HEK293 (cell line): ENCODE measurements at regions not wholly inside any gene's neighbourhood (a gene's known extent, or its start where the extent isn't known, plus 50 kb on each side); places are given as distances from the start of the nearest gene placed in this dataset.

Source experiments
- CTCF ChIA-PET: fragments of 350-600 bp; formaldehyde crosslinking; extraction: SDS; loops from one replicate; lab custom pipeline; 2021; ENCODE audit warnings: antibody characterized with exemption; lab: Yijun Ruan, JAX
- POLR2A ChIA-PET: fragments of 300-600 bp; formaldehyde crosslinking; extraction: SDS; loops from one replicate; lab custom pipeline; 2020; ENCODE audit warnings: antibody characterized with exemption, inconsistent platforms; lab: Yijun Ruan, JAX
- H3K27ac ChIP-seq: fragments of 200-500 bp; sonication (Bioruptor generic); 2 replicates; pipeline ENCODE4 v1.5.1; 2014; ENCODE audit warnings: low read depth, low read length, control low read depth, inconsistent platforms; ENCODE audit errors: extremely low read depth
- H3K36me3 ChIP-seq, 2 experiments: fragments of 200-500 bp in 1 of 2; sonication (Bioruptor generic) in 1 of 2; 1 replicate in 1 of 2; 2 replicates in 1 of 2; pipeline ENCODE4 v1.5.1; 2014 to 2017; ENCODE audit warnings: inconsistent platforms in 2 of 2, low read length in 2 of 2; ENCODE audit not compliant: control insufficient read depth in 2 of 2, insufficient read depth in 1 of 2
- H3K4me1 ChIP-seq: fragments of 200-500 bp; sonication (Bioruptor generic); 2 replicates; pipeline ENCODE4 v1.5.1; 2014; ENCODE audit warnings: mild to moderate bottlenecking, low read length, inconsistent platforms; ENCODE audit not compliant: control insufficient read depth, insufficient read depth
- H3K4me3 ChIP-seq: 2 replicates; pipeline ENCODE4 v1.5.1; 2011; ENCODE audit warnings: low read depth, mild to moderate bottlenecking, control low read depth, low read length, moderate library complexity
- H3K9me3 ChIP-seq: fragments of 200-500 bp; sonication (Bioruptor generic); 2 replicates; pipeline ENCODE4 v1.5.1; 2014; ENCODE audit warnings: low read depth, low read length, inconsistent platforms; ENCODE audit not compliant: control insufficient read depth, insufficient read depth
- MEIS1 ChIP-seq: sonication (generic); formaldehyde crosslinking; IDR thresholded peaks from 2 replicates; pipeline ENCODE4 v1.8.1; 2022; ENCODE audit warnings: missing genetic modification reagents, mild to moderate bottlenecking, borderline replicate concordance
- OSR2 ChIP-seq: fragments of 450-650 bp; formaldehyde crosslinking; IDR thresholded peaks from 2 replicates; pipeline ENCODE4 v1.5.1; 2016; ENCODE audit warnings: missing biosample characterization, missing genetic modification characterization
- SALL2 ChIP-seq: fragments of 450-650 bp; formaldehyde crosslinking; IDR thresholded peaks from 2 replicates; pipeline ENCODE4 v1.5.0; 2017; ENCODE audit warnings: missing biosample characterization, mild to moderate bottlenecking, missing genetic modification characterization, borderline replicate concordance
- ZNF169 ChIP-seq: fragments of 450-650 bp; formaldehyde crosslinking; IDR thresholded peaks from 2 replicates; pipeline ENCODE4 v1.5.1; 2016; ENCODE audit warnings: missing biosample characterization, missing genetic modification characterization
- ZNF2 ChIP-seq: fragments of 450-650 bp; formaldehyde crosslinking; IDR thresholded peaks from 2 replicates; pipeline ENCODE4 v1.5.1; 2016; ENCODE audit warnings: missing biosample characterization, missing genetic modification characterization
- ZNF202 ChIP-seq: fragments of 450-650 bp; formaldehyde crosslinking; IDR thresholded peaks from 2 replicates; pipeline ENCODE4 v1.5.1; 2016; ENCODE audit warnings: missing biosample characterization, missing genetic modification characterization, borderline replicate concordance
- ZNF223 ChIP-seq: fragments of 450-650 bp; formaldehyde crosslinking; IDR thresholded peaks from 2 replicates; pipeline ENCODE4 v1.5.1; 2016; ENCODE audit warnings: missing biosample characterization, missing genetic modification characterization
- ZNF248 ChIP-seq: fragments of 450-650 bp; formaldehyde crosslinking; IDR thresholded peaks from 2 replicates; pipeline ENCODE4 v1.5.1; 2017; ENCODE audit warnings: missing biosample characterization, missing genetic modification characterization
- ZNF274 ChIP-seq, 2 experiments: fragments of 200-500 bp in 1 of 2; fragments of 450-650 bp in 1 of 2; sonication (Bioruptor generic) in 1 of 2; formaldehyde crosslinking in 1 of 2; IDR thresholded peaks; 2 replicates each; pipeline versions ENCODE4 v1.5.1 to v1.6.1; 2014 to 2016; ENCODE audit warnings: borderline replicate concordance in 1 of 2, inconsistent platforms in 1 of 2, low read length in 1 of 2, missing biosample characterization in 1 of 2, missing genetic modification characterization in 1 of 2
- ZNF350 ChIP-seq: fragments of 450-650 bp; formaldehyde crosslinking; IDR thresholded peaks from 2 replicates; pipeline ENCODE4 v1.5.0; 2017; ENCODE audit warnings: missing biosample characterization, mild to moderate bottlenecking, missing genetic modification characterization
- ZNF521 ChIP-seq: fragments of 450-650 bp; formaldehyde crosslinking; IDR thresholded peaks from 2 replicates; pipeline ENCODE4 v1.5.1; 2017; ENCODE audit warnings: missing biosample characterization, mild to moderate bottlenecking, missing genetic modification characterization
- ZNF544 ChIP-seq: fragments of 450-650 bp; formaldehyde crosslinking; IDR thresholded peaks from 2 replicates; pipeline ENCODE4 v1.5.0; 2017; ENCODE audit warnings: missing biosample characterization, missing genetic modification characterization
- ZNF585B ChIP-seq: fragments of 450-650 bp; formaldehyde crosslinking; IDR thresholded peaks from 2 replicates; pipeline ENCODE4 v1.5.1; 2016; ENCODE audit warnings: missing biosample characterization, missing genetic modification characterization
- ZNF677 ChIP-seq: fragments of 450-650 bp; IDR thresholded peaks from 2 replicates; pipeline ENCODE4 v1.5.0; 2018; ENCODE audit warnings: missing biosample characterization, mild to moderate bottlenecking, missing genetic modification characterization, moderate library complexity
- ZNF701 ChIP-seq: fragments of 450-650 bp; formaldehyde crosslinking; IDR thresholded peaks from 2 replicates; pipeline ENCODE4 v1.5.1; 2016; ENCODE audit warnings: missing biosample characterization, missing genetic modification characterization
- ZNF707 ChIP-seq: fragments of 450-650 bp; formaldehyde crosslinking; IDR thresholded peaks from 2 replicates; pipeline ENCODE4 v1.5.1; 2016; ENCODE audit warnings: missing biosample characterization, missing genetic modification characterization
- ZNF776 ChIP-seq: fragments of 450-650 bp; formaldehyde crosslinking; IDR thresholded peaks from 2 replicates; pipeline ENCODE4 v1.5.0; 2017; ENCODE audit warnings: missing biosample characterization, missing genetic modification characterization, borderline replicate concordance
- ZNF791 ChIP-seq: fragments of 450-650 bp; formaldehyde crosslinking; IDR thresholded peaks from 2 replicates; pipeline ENCODE4 v1.5.1; 2016; ENCODE audit warnings: missing biosample characterization, missing genetic modification characterization
- ZNF843 ChIP-seq: fragments of 450-650 bp; formaldehyde crosslinking; IDR thresholded peaks from 2 replicates; pipeline ENCODE4 v1.5.1; 2016; ENCODE audit warnings: missing biosample characterization, missing genetic modification characterization
- TF ChIP-seq, protein P1 (sequence below): fragments of 450-650 bp; formaldehyde crosslinking; IDR thresholded peaks from 2 replicates; pipeline ENCODE4 v1.5.1; 2016; ENCODE audit warnings: missing biosample characterization, missing genetic modification characterization
- TF ChIP-seq, protein P2 (sequence below): fragments of 450-650 bp; formaldehyde crosslinking; IDR thresholded peaks from 2 replicates; pipeline ENCODE4 v1.5.1; 2016; ENCODE audit warnings: missing biosample characterization, missing genetic modification characterization
- TF ChIP-seq, protein P3 (sequence below): fragments of 450-650 bp; formaldehyde crosslinking; optimal IDR thresholded peaks from 2 replicates; pipeline ENCODE3; 2016; ENCODE audit warnings: missing biosample characterization, mild to moderate bottlenecking, missing genetic modification characterization
- TF ChIP-seq, protein P4 (sequence below): fragments of 450-650 bp; formaldehyde crosslinking; IDR thresholded peaks from 2 replicates; pipeline ENCODE4 v1.5.1; 2017; ENCODE audit warnings: missing biosample characterization, missing genetic modification characterization

DNA sequence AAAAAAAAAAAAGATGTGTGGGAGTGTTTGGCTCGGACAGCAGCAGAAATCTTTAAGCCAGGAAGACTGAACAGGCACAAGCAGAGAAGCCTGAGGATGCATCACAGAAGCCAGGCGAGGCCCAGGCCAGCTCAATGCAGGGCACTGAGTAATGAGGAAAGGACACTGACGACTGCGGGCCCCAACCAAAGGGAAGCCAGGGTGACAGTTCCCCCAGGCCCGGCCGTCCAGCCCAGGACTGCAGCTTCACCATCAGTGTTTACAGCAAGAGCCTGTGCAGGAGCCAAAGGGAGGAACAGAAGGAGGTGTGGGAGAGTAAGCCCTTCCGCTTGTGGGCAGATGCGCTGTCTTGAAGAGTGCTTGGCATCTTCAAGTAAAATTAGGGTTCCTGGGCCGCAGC, 205.3 kb upstream of the SFSWAP start (continued):
- TF ChIP-seq ZNF776 (no peak), ZNF274 (IDR thresholded peaks at IDR 0.05; ENCODE audit: low read length) (no peak), ZNF274 (tag by site-specific recombination; IDR thresholded peaks at IDR 0.05; ENCODE audit: borderline replicate concordance) (no peak)

DNA sequence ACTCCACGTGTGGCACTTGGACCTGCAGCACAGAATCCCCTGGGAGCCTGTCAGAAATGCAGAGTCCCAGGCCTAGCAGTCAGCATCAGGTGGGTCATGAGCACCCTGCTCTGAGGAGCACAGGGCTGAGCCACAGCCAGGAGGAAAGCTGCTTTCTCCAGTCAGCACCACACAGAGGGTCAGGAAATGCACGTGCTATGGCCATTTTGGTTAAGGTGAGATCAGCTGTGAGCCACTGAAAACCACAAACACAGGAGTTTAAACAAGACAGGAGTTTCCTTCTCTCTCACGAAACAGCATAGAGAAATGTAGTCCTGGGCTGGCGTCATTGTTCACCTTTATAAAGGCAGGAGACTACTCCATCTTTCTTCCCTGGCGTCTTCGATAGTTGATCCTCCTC, 204.5 kb upstream of the SFSWAP start:
- POLR2A ChIA-PET = no interaction called here
- no peaks in the 10 kb centered on the region for H3K4me1 ChIP-seq
- CTCF ChIA-PET = no interaction called here

DNA sequence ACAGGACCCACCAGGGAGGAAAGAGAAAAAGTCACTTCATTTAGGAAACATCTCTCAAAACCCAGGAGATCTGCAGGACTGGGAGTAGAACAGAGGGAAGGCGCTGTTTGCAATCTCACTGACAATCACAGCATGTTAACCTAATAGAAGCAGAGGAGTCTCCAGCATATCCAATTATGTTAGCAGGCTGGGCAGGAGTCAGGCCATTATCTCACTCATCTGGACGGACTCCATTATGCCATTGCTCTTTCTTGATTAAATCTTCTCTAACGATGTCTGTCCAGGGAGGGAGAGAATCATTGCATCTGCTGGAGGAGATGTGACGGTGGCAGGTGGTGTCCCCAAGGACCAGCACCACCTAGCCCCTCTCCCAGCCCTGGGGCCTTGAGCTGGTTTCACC, 203.8 kb upstream of the SFSWAP start:
- Histone ChIP-seq H3K4me1 (no peaks in the 10 kb centered on the region), H3K27ac (no peak overlapping the region), H3K4me3 (no peak overlapping the region)
- CTCF ChIA-PET = no interaction called here
- POLR2A ChIA-PET = no interaction called here
- TF ChIP-seq, protein P1, sequence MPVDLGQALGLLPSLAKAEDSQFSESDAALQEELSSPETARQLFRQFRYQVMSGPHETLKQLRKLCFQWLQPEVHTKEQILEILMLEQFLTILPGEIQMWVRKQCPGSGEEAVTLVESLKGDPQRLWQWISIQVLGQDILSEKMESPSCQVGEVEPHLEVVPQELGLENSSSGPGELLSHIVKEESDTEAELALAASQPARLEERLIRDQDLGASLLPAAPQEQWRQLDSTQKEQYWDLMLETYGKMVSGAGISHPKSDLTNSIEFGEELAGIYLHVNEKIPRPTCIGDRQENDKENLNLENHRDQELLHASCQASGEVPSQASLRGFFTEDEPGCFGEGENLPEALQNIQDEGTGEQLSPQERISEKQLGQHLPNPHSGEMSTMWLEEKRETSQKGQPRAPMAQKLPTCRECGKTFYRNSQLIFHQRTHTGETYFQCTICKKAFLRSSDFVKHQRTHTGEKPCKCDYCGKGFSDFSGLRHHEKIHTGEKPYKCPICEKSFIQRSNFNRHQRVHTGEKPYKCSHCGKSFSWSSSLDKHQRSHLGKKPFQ = no peak
- TF ChIP-seq ZNF169 (tag by site-specific recombination) (no peak), ZNF585B (tag by site-specific recombination) (no peak), ZNF223 (tag by site-specific recombination) (no peak), SALL2 (tag by site-specific recombination) (no peak), ZNF843 (no peak), ZNF776 (no peak), ZNF521 (tag by site-specific recombination) (no peak)
- TF ChIP-seq, protein P2, sequence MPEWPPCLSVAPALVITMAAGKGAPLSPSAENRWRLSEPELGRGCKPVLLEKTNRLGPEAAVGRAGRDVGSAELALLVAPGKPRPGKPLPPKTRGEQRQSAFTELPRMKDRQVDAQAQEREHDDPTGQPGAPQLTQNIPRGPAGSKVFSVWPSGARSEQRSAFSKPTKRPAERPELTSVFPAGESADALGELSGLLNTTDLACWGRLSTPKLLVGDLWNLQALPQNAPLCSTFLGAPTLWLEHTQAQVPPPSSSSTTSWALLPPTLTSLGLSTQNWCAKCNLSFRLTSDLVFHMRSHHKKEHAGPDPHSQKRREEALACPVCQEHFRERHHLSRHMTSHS (tag by site-specific recombination) = no peak
- TF ChIP-seq, all 188 proteins: peak for 0
- no peaks in the 10 kb centered on the region for H3K9me3 ChIP-seq
- no peaks in the 10 kb centered on the region for H3K36me3 ChIP-seq

More for the DNA sequence above, 204.5 kb upstream of the SFSWAP start:
- no peak for TF ChIP-seq ZNF791 (tag by site-specific recombination)
- no peak for TF ChIP-seq ZNF202 (tag by site-specific recombination)
- TF ChIP-seq, all 188 proteins: peak for 0
- no peak overlapping the region for H3K27ac ChIP-seq
- H3K4me3 ChIP-seq = no peak overlapping the region
- no peaks in the 10 kb centered on the region for H3K9me3 ChIP-seq
- H3K36me3 ChIP-seq = no peaks in the 10 kb centered on the region

DNA sequence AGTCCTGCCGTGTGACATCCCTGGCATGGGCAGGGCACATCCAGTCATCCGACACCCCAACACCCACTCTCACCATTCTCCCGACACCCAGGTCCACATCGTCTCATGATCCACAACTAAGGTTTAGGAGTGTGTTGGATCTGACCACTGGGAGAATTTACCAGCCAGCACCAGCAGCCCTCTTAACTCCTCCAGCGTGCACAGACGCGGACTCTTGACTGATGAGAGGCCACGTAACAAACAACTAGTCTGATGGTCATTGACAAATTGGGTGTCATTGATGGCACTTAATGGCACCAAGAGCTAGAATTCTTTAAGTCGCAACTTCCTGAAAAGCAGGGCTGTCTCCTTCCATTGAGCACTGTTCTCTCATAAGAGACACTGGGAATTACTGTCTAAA, 203.0 kb upstream of the SFSWAP start:
- POLR2A ChIA-PET = no interaction called here
- no peak for TF ChIP-seq ZNF707 (tag by site-specific recombination)
- TF ChIP-seq ZNF544 = no peak
- no peak for TF ChIP-seq ZNF350
- TF ChIP-seq ZNF248 (tag by site-specific recombination) = no peak
- TF ChIP-seq ZNF2 (tag by site-specific recombination) = no peak
- no peak for TF ChIP-seq MEIS1 (CRISPR knock-in tag)
- TF ChIP-seq, protein P3, sequence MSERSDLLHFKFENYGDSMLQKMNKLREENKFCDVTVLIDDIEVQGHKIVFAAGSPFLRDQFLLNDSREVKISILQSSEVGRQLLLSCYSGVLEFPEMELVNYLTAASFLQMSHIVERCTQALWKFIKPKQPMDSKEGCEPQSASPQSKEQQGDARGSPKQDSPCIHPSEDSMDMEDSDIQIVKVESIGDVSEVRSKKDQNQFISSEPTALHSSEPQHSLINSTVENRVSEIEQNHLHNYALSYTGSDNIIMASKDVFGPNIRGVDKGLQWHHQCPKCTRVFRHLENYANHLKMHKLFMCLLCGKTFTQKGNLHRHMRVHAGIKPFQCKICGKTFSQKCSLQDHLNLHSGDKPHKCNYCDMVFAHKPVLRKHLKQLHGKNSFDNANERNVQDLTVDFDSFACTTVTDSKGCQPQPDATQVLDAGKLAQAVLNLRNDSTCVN = no peak
- no peak for TF ChIP-seq ZNF701 (tag by site-specific recombination)
- TF ChIP-seq ZNF677 (tag by site-specific recombination) = no peak
- TF ChIP-seq, protein P4, sequence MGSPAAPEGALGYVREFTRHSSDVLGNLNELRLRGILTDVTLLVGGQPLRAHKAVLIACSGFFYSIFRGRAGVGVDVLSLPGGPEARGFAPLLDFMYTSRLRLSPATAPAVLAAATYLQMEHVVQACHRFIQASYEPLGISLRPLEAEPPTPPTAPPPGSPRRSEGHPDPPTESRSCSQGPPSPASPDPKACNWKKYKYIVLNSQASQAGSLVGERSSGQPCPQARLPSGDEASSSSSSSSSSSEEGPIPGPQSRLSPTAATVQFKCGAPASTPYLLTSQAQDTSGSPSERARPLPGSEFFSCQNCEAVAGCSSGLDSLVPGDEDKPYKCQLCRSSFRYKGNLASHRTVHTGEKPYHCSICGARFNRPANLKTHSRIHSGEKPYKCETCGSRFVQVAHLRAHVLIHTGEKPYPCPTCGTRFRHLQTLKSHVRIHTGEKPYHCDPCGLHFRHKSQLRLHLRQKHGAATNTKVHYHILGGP = no peak
- no peak for TF ChIP-seq OSR2
- H3K9me3 ChIP-seq = no peaks in the 10 kb centered on the region
- CTCF ChIA-PET = no interaction called here
- H3K36me3 ChIP-seq = no peaks in the 10 kb centered on the region
- H3K4me1 ChIP-seq = no peaks in the 10 kb centered on the region
- H3K27ac ChIP-seq = no peak overlapping the region
- no peak overlapping the region for H3K4me3 ChIP-seq
